ENCODE measurements at regions not wholly inside any gene's neighbourhood (a gene's known extent, or its start where the extent isn't known, plus 50 kb on each side); places are given as distances from the start of the nearest gene placed in this dataset.

- no peak for TF ChIP-seq CTCF (IDR thresholded peaks at IDR 0.05)
- TF ChIP-seq POLR2A (IDR thresholded peaks at IDR 0.05), result no peak
These were observed 415.5 kb downstream of the CBLN2 start for GRCh38 chr18:72128649-72129048.
